Esophagus muscularis mucosa (tissue), 3 donors: ENCODE measurements at regions not wholly inside any gene's neighbourhood (a gene's known extent, or its start where the extent isn't known, plus 50 kb on each side); places are given as distances from the start of the nearest gene placed in this dataset.

Experiments
- CTCF ChIP-seq, 3 experiments: fragments of 200-600 bp in 2 of 3; fragments of 450-650 bp in 1 of 3; sonication (generic) in 2 of 3; IDR thresholded peaks; one replicate each; pipeline ENCODE4 v1.5.1; 2017 to 2019; ENCODE audit warnings: antibody characterized with exemption in 3 of 3, mild to moderate bottlenecking in 2 of 3, moderate library complexity in 1 of 3
- POLR2A ChIP-seq: fragments of 450-650 bp; IDR thresholded peaks from one replicate; pipeline ENCODE4 v1.6.1; 2017; ENCODE audit warnings: antibody characterized with exemption, moderate library complexity, mild to moderate bottlenecking, low read depth

- TF ChIP-seq POLR2A, result no peak
- no peak for TF ChIP-seq CTCF (IDR thresholded peaks at IDR 0.05)
Measured at GRCh38 chr5:42241636-42242035, 181.6 kb upstream of the GHR start.
